GM12891 (cell line): ENCODE measurements at regions not wholly inside any gene's neighbourhood (a gene's known extent, or its start where the extent isn't known, plus 50 kb on each side); places are given as distances from the start of the nearest gene placed in this dataset.

ENCODE experiments used
- POLR2AphosphoS5 ChIP-seq: IDR thresholded peaks from 2 replicates; pipeline ENCODE4 v1.6.1; 2011; ENCODE audit warnings: low read depth, low read length, control low read depth
- POU2F2 ChIP-seq: IDR thresholded peaks from 2 replicates; pipeline ENCODE4 v1.6.1; 2011; ENCODE audit warnings: low read depth, mild to moderate bottlenecking, control low read depth, low read length, moderate library complexity

GRCh38 chr21:33993286-33994231 lies 78.0 kb upstream of the ATP5PO start:
- no peak for TF ChIP-seq POLR2AphosphoS5
- no peak for TF ChIP-seq POU2F2
